Fibroblast of lung (primary cell): ENCODE measurements at regions not wholly inside any gene's neighbourhood (a gene's known extent, or its start where the extent isn't known, plus 50 kb on each side); places are given as distances from the start of the nearest gene placed in this dataset.

Experiments used
- DNase-seq, 2 donors: peaks; one replicate each; pipeline versions ENCODE4 v3.0.0 to v3.0.0-alpha.2; 2010; ENCODE audit warnings: low read depth in 2 of 2
- H2AFZ ChIP-seq: 2 replicates; pipeline ENCODE4 v1.5.1; 2012; ENCODE audit warnings: low read length, control low read depth, inconsistent platforms
- H3K27ac ChIP-seq: 2 replicates; pipeline ENCODE4 v1.5.1; 2011; ENCODE audit warnings: low read length, control low read depth; ENCODE audit not compliant: insufficient read depth
- H3K27me3 ChIP-seq: 2 replicates; pipeline ENCODE4 v1.5.1; 2011; ENCODE audit warnings: mild to moderate bottlenecking, low read length; ENCODE audit not compliant: control insufficient read depth, insufficient read depth
- H3K36me3 ChIP-seq: 2 replicates; pipeline ENCODE4 v1.5.1; 2011; ENCODE audit warnings: low read length; ENCODE audit not compliant: control insufficient read depth, insufficient read depth
- H3K4me1 ChIP-seq: 2 replicates; pipeline ENCODE4 v1.5.1; 2011; ENCODE audit warnings: low read length; ENCODE audit not compliant: control insufficient read depth, insufficient read depth; ENCODE audit errors: extremely low read depth
- H3K4me2 ChIP-seq: 2 replicates; pipeline ENCODE4 v1.5.1; 2011; ENCODE audit warnings: low read length, control low read depth; ENCODE audit not compliant: insufficient read depth; ENCODE audit errors: extremely low read depth
- H3K4me3 ChIP-seq, 4 experiments: fragments of 200-600 bp in 1 of 4; sonication (generic) in 1 of 4; replicated peaks in 1 of 4; 2 replicates each; pipeline ENCODE4 v1.5.1; 2011 to 2016; ENCODE audit warnings: low read length in 4 of 4, low read depth in 3 of 4, mild to moderate bottlenecking in 3 of 4, control low read depth in 2 of 4, inconsistent platforms in 1 of 4, mixed read lengths in 1 of 4; ENCODE audit not compliant: insufficient read depth in 1 of 4; ENCODE audit errors: control extremely low read depth in 1 of 4
- H3K79me2 ChIP-seq: 2 replicates; pipeline ENCODE4 v1.5.1; 2012; ENCODE audit warnings: mild to moderate bottlenecking, low read length, inconsistent platforms; ENCODE audit not compliant: control insufficient read depth, insufficient read depth
- H3K9ac ChIP-seq: 2 replicates; pipeline ENCODE4 v1.5.1; 2011; ENCODE audit warnings: mild to moderate bottlenecking, low read length, control low read depth; ENCODE audit not compliant: insufficient read depth
- H3K9me3 ChIP-seq: 2 replicates; pipeline ENCODE4 v1.5.1; 2012; ENCODE audit warnings: low read depth, low read length; ENCODE audit not compliant: control insufficient read depth, insufficient read depth
- H4K20me1 ChIP-seq: 2 replicates; pipeline ENCODE4 v1.5.1; 2011; ENCODE audit warnings: low read length; ENCODE audit not compliant: control insufficient read depth, insufficient read depth; ENCODE audit errors: extremely low read depth
- CTCF ChIP-seq, 2 donors: IDR thresholded peaks in 1 of 2; conservative IDR thresholded peaks in 1 of 2; 1 replicate in 1 of 2; 2 replicates in 1 of 2; pipeline ENCODE4 v1.5.1; 2011 to 2012; ENCODE audit warnings: low read length in 2 of 2, control low read depth in 1 of 2, inconsistent platforms in 1 of 2, low read depth in 1 of 2, mild to moderate bottlenecking in 1 of 2
- EZH2 ChIP-seq: IDR thresholded peaks from 2 replicates; pipeline ENCODE4 v1.5.1; 2012; ENCODE audit warnings: low read length, control low read depth, mild to moderate bottlenecking; ENCODE audit errors: missing control alignments

GRCh38 chr20:6641012-6641411 lies 126.5 kb upstream of the BMP2 start:
- H3K9ac ChIP-seq: no peak overlapping the region
- no peaks in the 10 kb centered on the region for H3K79me2 ChIP-seq
- TF ChIP-seq CTCF (conservative IDR thresholded peaks at IDR 0.05 in 1 of 2, IDR thresholded peaks at IDR 0.05 in 1 of 2; ENCODE audit: low read depth in 1 of 2, low read length in 2 of 2): no peak
- TF ChIP-seq EZH2: no peak

GRCh38 chr20:6637160-6637579 lies 130.3 kb upstream of the BMP2 start:
- no peaks in the 10 kb centered on the region for H4K20me1 ChIP-seq

More at GRCh38 chr20:6641012-6641411, 126.5 kb upstream of the BMP2 start:
- H4K20me1 ChIP-seq: no peaks in the 10 kb centered on the region
- H3K4me3 ChIP-seq: no peak overlapping the region
- H3K36me3 ChIP-seq: no peaks in the 10 kb centered on the region
- no peak overlapping the region for H2AFZ ChIP-seq
- no peak overlapping the region for H3K4me2 ChIP-seq
- H3K27me3 ChIP-seq: no peaks in the 10 kb centered on the region
- no peak for DNase-seq
- H3K27ac ChIP-seq: no peak overlapping the region
- no peaks in the 10 kb centered on the region for H3K9me3 ChIP-seq
- H3K4me1 ChIP-seq: no peaks in the 10 kb centered on the region

More at GRCh38 chr20:6637160-6637579, 130.3 kb upstream of the BMP2 start:
- no peak overlapping the region for H3K27ac ChIP-seq
- H2AFZ ChIP-seq: no peak overlapping the region
- no peaks in the 10 kb centered on the region for H3K4me1 ChIP-seq
- no peak overlapping the region for H3K4me2 ChIP-seq
- H3K27me3 ChIP-seq: no peaks in the 10 kb centered on the region
- H3K9me3 ChIP-seq: no peaks in the 10 kb centered on the region
- DNase-seq: no peak
- TF ChIP-seq EZH2 (no peak), CTCF (conservative IDR thresholded peaks at IDR 0.05 in 1 of 2, IDR thresholded peaks at IDR 0.05 in 1 of 2; ENCODE audit: low read depth in 1 of 2, low read length in 2 of 2) (no peak)
- H3K9ac ChIP-seq: no peak overlapping the region
- no peaks in the 10 kb centered on the region for H3K79me2 ChIP-seq
- H3K36me3 ChIP-seq: no peaks in the 10 kb centered on the region
- H3K4me3 ChIP-seq: no peak overlapping the region
